H1 (cell line): ENCODE measurements at regions not wholly inside any gene's neighbourhood (a gene's known extent, or its start where the extent isn't known, plus 50 kb on each side); places are given as distances from the start of the nearest gene placed in this dataset.

Experiments
- ATF3 ChIP-seq: IDR thresholded peaks from 2 replicates; pipeline ENCODE4 v1.6.1; 2011; ENCODE audit warnings: low read depth, mild to moderate bottlenecking, low read length; ENCODE audit not compliant: insufficient read depth
- EZH2 ChIP-seq: fragments of 200-600 bp; sonication (generic); IDR thresholded peaks from 2 replicates; pipeline ENCODE4 v1.7.1; 2012; ENCODE audit warnings: low read depth, mild to moderate bottlenecking, moderate library complexity, low read length, inconsistent platforms; ENCODE audit not compliant: severe bottlenecking
- FOSL1 ChIP-seq: IDR thresholded peaks from 2 replicates; pipeline ENCODE4 v1.6.1; 2011; ENCODE audit warnings: mild to moderate bottlenecking, low read depth, low read length, moderate library complexity; ENCODE audit not compliant: insufficient read depth
- GABPA ChIP-seq: IDR thresholded peaks from 2 replicates; pipeline ENCODE4 v1.6.1; 2011; ENCODE audit warnings: mild to moderate bottlenecking, low read length, moderate library complexity, borderline replicate concordance; ENCODE audit not compliant: insufficient read depth
- POLR2A ChIP-seq, 2 experiments: IDR thresholded peaks; 1 replicate in 1 of 2; 2 replicates in 1 of 2; pipeline ENCODE4 v1.6.1; 2011; ENCODE audit warnings: low read depth in 2 of 2, low read length in 2 of 2, mild to moderate bottlenecking in 2 of 2; ENCODE audit errors: control extremely low read depth in 1 of 2
- SP2 ChIP-seq: IDR thresholded peaks from 2 replicates; pipeline ENCODE4 v1.6.1; 2012; ENCODE audit warnings: mild to moderate bottlenecking, low read length, inconsistent platforms
- SRF ChIP-seq: IDR thresholded peaks from 2 replicates; pipeline ENCODE4 v1.6.1; 2011; ENCODE audit warnings: mild to moderate bottlenecking, low read depth, low read length, moderate library complexity
- ZNF274 ChIP-seq: IDR thresholded peaks from 2 replicates; pipeline ENCODE4 v1.7.0; 2012; ENCODE audit warnings: low read length, borderline replicate concordance; ENCODE audit errors: extremely low read depth

- no peak for TF ChIP-seq FOSL1
- no peak for TF ChIP-seq EZH2
- TF ChIP-seq POLR2A (IDR thresholded peaks at IDR 0.05; ENCODE audit: control extremely low read depth in 1 of 2, low read depth in 2 of 2, low read length in 2 of 2): no peak
- TF ChIP-seq GABPA: no peak
- no peak for TF ChIP-seq SRF
- TF ChIP-seq SP2: no peak
- TF ChIP-seq ATF3: no peak
- TF ChIP-seq ZNF274: no peak
Observed at GRCh38 chr2:30362468-30363081, 84.5 kb upstream of the LCLAT1 start.
